Neural progenitor cell (in vitro differentiated cells): ENCODE measurements at regions not wholly inside any gene's neighbourhood (a gene's known extent, or its start where the extent isn't known, plus 50 kb on each side); places are given as distances from the start of the nearest gene placed in this dataset.

Experiments
- DNase-seq: peaks from one replicate; pipeline ENCODE4 v3.0.0-alpha.2; 2016; ENCODE audit warnings: low spot score
- H2AFZ ChIP-seq: fragments of 200-600 bp; sonication (generic); replicated peaks from 2 replicates; pipeline ENCODE4 v1.6.1; 2016; ENCODE audit warnings: antibody characterized with exemption
- H3F3A ChIP-seq: fragments of 200-600 bp; sonication (generic); 2 replicates; pipeline ENCODE4 v1.6.1; 2016; ENCODE audit warnings: antibody characterized with exemption, low read depth
- H3K27ac ChIP-seq: fragments of 200-600 bp; sonication (generic); 2 replicates; pipeline ENCODE4 v1.5.1; 2016; ENCODE audit warnings: mild to moderate bottlenecking
- H3K27me3 ChIP-seq: fragments of 200-600 bp; sonication (generic); 2 replicates; pipeline ENCODE4 v1.6.1; 2016; ENCODE audit warnings: mild to moderate bottlenecking, moderate library complexity
- H3K36me3 ChIP-seq: fragments of 200-600 bp; sonication (generic); 2 replicates; pipeline ENCODE4 v1.5.1; 2016
- H3K4me1 ChIP-seq: fragments of 200-600 bp; sonication (generic); 2 replicates; pipeline ENCODE4 v1.6.1; 2016; ENCODE audit warnings: mixed run types
- H3K4me2 ChIP-seq: fragments of 200-600 bp; sonication (generic); 2 replicates; pipeline ENCODE4 v1.6.1; 2016
- H3K4me3 ChIP-seq: fragments of 200-600 bp; sonication (generic); 2 replicates; pipeline ENCODE4 v1.5.1; 2016
- H3K79me2 ChIP-seq: fragments of 200-600 bp; sonication (generic); 2 replicates; pipeline ENCODE4 v1.6.1; 2016; ENCODE audit warnings: low read depth
- H3K9ac ChIP-seq: fragments of 200-600 bp; sonication (generic); 2 replicates; pipeline ENCODE4 v1.6.1; 2016
- H3K9me3 ChIP-seq: fragments of 200-600 bp; sonication (generic); 2 replicates; pipeline ENCODE4 v1.5.1; 2016; ENCODE audit warnings: low read depth
- H4K20me1 ChIP-seq: fragments of 200-600 bp; sonication (generic); 2 replicates; pipeline ENCODE4 v1.6.1; 2016; ENCODE audit warnings: low read depth
- H3K27ac Mint-ChIP-seq: 3 replicates; pipeline ENCODE4 v1.8.0; 2021; ENCODE audit warnings: mixed read lengths
- H3K27me3 Mint-ChIP-seq: 2 replicates; pipeline ENCODE4 v1.8.0; 2022; ENCODE audit warnings: low read depth, mild to moderate bottlenecking, inconsistent platforms, moderate library complexity, mixed read lengths; ENCODE audit not compliant: insufficient read depth
- H3K36me3 Mint-ChIP-seq: 3 replicates; pipeline ENCODE4 v1.8.0; 2021; ENCODE audit warnings: mixed read lengths
- H3K4me1 Mint-ChIP-seq: 3 replicates; pipeline ENCODE4 v1.8.0; 2021; ENCODE audit warnings: mixed read lengths
- H3K4me3 Mint-ChIP-seq: 3 replicates; pipeline ENCODE4 v1.8.0; 2021; ENCODE audit warnings: mild to moderate bottlenecking, moderate library complexity, mixed read lengths
- H3K9me3 Mint-ChIP-seq: 3 replicates; pipeline ENCODE4 v1.8.0; 2020; ENCODE audit warnings: mixed read lengths
- CTCF ChIP-seq: fragments of 200-600 bp; sonication (generic); IDR thresholded peaks from 2 replicates; pipeline ENCODE4 v1.5.1; 2017; ENCODE audit warnings: antibody characterized with exemption, mild to moderate bottlenecking
- EZH2 ChIP-seq: fragments of 200-600 bp; sonication (generic); IDR thresholded peaks from 2 replicates; pipeline ENCODE4 v1.6.1; 2017; ENCODE audit warnings: antibody characterized with exemption, mild to moderate bottlenecking, moderate library complexity
- EZH2phosphoT487 ChIP-seq: fragments of 200-600 bp; sonication (generic); IDR thresholded peaks from 2 replicates; pipeline ENCODE4 v1.6.1; 2017; ENCODE audit warnings: antibody characterized with exemption

- H3K4me1 ChIP-seq = no peaks in the 10 kb centered on the region
- TF ChIP-seq EZH2phosphoT487 = no peak
- no peak for TF ChIP-seq CTCF
- TF ChIP-seq EZH2 = no peak
Measured at GRCh38 chr21:25501996-25502665, 105.2 kb downstream of the MRPL39 start.

GRCh38 chr21:25501462-25501861 lies 105.8 kb downstream of the MRPL39 start:
- Histone ChIP-seq H3K9me3 (no peaks in the 10 kb centered on the region), H3K9ac (no peak overlapping the region), H2AFZ (no peak overlapping the region), H4K20me1 (no peaks in the 10 kb centered on the region), H3K27ac (no peak overlapping the region), H3K4me3 (no peak overlapping the region), H3K27me3 (no peaks in the 10 kb centered on the region), H3K79me2 (no peaks in the 10 kb centered on the region), H3F3A (no peaks in the 10 kb centered on the region), H3K4me2 (no peak overlapping the region), H3K4me1 (no peaks in the 10 kb centered on the region), H3K36me3 (no peaks in the 10 kb centered on the region)
- peaks cover 2% of the 10 kb centered on the region for H3K27me3 Mint-ChIP-seq
- no peak for DNase-seq
- peaks cover 4% of the 10 kb centered on the region for H3K4me1 Mint-ChIP-seq
- TF ChIP-seq EZH2 (no peak), EZH2phosphoT487 (no peak), CTCF (no peak)
- no peaks in the 10 kb centered on the region for H3K36me3 Mint-ChIP-seq
- H3K27ac Mint-ChIP-seq = no peak overlapping the region
- no peak overlapping the region for H3K4me3 Mint-ChIP-seq
- peaks cover 2% of the 10 kb centered on the region for H3K9me3 Mint-ChIP-seq

More at GRCh38 chr21:25501996-25502665, 105.2 kb downstream of the MRPL39 start:
- H3K9me3 ChIP-seq = no peaks in the 10 kb centered on the region
- no peak overlapping the region for H3K4me3 ChIP-seq
- H3K27ac ChIP-seq = no peak overlapping the region
- Mint-ChIP-seq H3K4me1 (peaks cover under 1% of the 10 kb centered on the region), H3K9me3 (peaks cover 2% of the 10 kb centered on the region), H3K27ac (no peak overlapping the region), H3K27me3 (peaks cover 2% of the 10 kb centered on the region), H3K4me3 (no peak overlapping the region), H3K36me3 (no peaks in the 10 kb centered on the region)
- no peak overlapping the region for H3K9ac ChIP-seq
- H2AFZ ChIP-seq = no peak overlapping the region
- no peaks in the 10 kb centered on the region for H3K27me3 ChIP-seq
- H3F3A ChIP-seq = no peaks in the 10 kb centered on the region
- H4K20me1 ChIP-seq = no peaks in the 10 kb centered on the region
- no peaks in the 10 kb centered on the region for H3K79me2 ChIP-seq
- H3K4me2 ChIP-seq = no peak overlapping the region
- H3K36me3 ChIP-seq = no peaks in the 10 kb centered on the region
- no peak for DNase-seq

- Histone ChIP-seq H3K27ac (no peak overlapping the region), H3K4me2 (no peak overlapping the region), H3K36me3 (no peaks in the 10 kb centered on the region), H2AFZ (no peak overlapping the region), H3K9ac (no peak overlapping the region), H3F3A (no peaks in the 10 kb centered on the region), H3K4me1 (no peaks in the 10 kb centered on the region), H3K79me2 (no peaks in the 10 kb centered on the region), H3K4me3 (no peak overlapping the region), H4K20me1 (no peaks in the 10 kb centered on the region), H3K27me3 (no peaks in the 10 kb centered on the region), H3K9me3 (no peaks in the 10 kb centered on the region)
- Mint-ChIP-seq H3K9me3 (peaks cover 2% of the 10 kb centered on the region), H3K4me1 (peaks cover 4% of the 10 kb centered on the region), H3K27ac (no peak overlapping the region), H3K4me3 (no peak overlapping the region), H3K36me3 (no peaks in the 10 kb centered on the region), H3K27me3 (peaks cover 2% of the 10 kb centered on the region)
- no peak for TF ChIP-seq CTCF
- no peak for TF ChIP-seq EZH2
- no peak for TF ChIP-seq EZH2phosphoT487
- no peak for DNase-seq
Measured at GRCh38 chr21:25500598-25500997, 106.7 kb downstream of the MRPL39 start.
